Transverse colon (tissue), 4 donors: ENCODE measurements at regions not wholly inside any gene's neighbourhood (a gene's known extent, or its start where the extent isn't known, plus 50 kb on each side); places are given as distances from the start of the nearest gene placed in this dataset.

Source experiments
- EP300 ChIP-seq: sonication (generic); formaldehyde crosslinking; IDR thresholded peaks from one replicate; pipeline ENCODE4 v1.6.1; 2017; ENCODE audit warnings: antibody characterized with exemption, low read depth
- POLR2A ChIP-seq: fragments of 450-650 bp; IDR thresholded peaks from one replicate; pipeline ENCODE4 v1.6.1; 2016; ENCODE audit warnings: antibody characterized with exemption, mild to moderate bottlenecking, moderate library complexity
- POLR2AphosphoS5 ChIP-seq, 3 donors: sonication (generic); formaldehyde crosslinking; IDR thresholded peaks; one replicate each; pipeline ENCODE4 v1.6.1; 2016; ENCODE audit warnings: antibody characterized with exemption in 3 of 3
- TF ChIP-seq, protein P1 (sequence below), 5 experiments: fragments of 200-600 bp in 3 of 5; fragments of 450-650 bp in 2 of 5; sonication (generic) in 3 of 5; IDR thresholded peaks; 1 replicate in 2 of 5; 2 replicates in 3 of 5; pipeline ENCODE4 v1.5.1; 2016 to 2017; ENCODE audit warnings: antibody characterized with exemption in 5 of 5, inconsistent platforms in 3 of 5, mild to moderate bottlenecking in 2 of 5, moderate library complexity in 1 of 5

DNA sequence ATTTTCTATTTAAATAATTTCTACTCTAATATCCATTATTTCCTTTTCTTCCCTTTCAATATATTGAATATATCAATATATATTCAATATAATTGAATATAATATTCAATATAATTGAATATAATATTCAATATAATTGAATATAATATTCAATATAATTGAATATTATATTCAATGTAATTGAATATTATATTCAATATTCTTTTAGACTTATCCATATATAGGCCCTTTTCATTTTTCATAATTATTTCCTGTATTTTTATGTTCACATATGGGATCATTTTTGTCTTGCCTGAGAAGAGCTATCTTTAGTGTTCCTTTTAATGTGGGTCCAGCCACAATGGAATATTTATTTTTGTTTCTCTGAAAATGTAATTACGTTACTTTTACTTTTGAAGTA, 88.9 kb upstream of the ESRRB start:
- TF ChIP-seq, protein P1, sequence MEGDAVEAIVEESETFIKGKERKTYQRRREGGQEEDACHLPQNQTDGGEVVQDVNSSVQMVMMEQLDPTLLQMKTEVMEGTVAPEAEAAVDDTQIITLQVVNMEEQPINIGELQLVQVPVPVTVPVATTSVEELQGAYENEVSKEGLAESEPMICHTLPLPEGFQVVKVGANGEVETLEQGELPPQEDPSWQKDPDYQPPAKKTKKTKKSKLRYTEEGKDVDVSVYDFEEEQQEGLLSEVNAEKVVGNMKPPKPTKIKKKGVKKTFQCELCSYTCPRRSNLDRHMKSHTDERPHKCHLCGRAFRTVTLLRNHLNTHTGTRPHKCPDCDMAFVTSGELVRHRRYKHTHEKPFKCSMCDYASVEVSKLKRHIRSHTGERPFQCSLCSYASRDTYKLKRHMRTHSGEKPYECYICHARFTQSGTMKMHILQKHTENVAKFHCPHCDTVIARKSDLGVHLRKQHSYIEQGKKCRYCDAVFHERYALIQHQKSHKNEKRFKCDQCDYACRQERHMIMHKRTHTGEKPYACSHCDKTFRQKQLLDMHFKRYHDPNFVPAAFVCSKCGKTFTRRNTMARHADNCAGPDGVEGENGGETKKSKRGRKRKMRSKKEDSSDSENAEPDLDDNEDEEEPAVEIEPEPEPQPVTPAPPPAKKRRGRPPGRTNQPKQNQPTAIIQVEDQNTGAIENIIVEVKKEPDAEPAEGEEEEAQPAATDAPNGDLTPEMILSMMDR (IDR thresholded peaks at IDR 0.05): no peak
- TF ChIP-seq POLR2AphosphoS5 (IDR thresholded peaks at IDR 0.05) (no peak), POLR2A (no peak), EP300 (no peak)
